ENCODE measurements at regions not wholly inside any gene's neighbourhood (a gene's known extent, or its start where the extent isn't known, plus 50 kb on each side); places are given as distances from the start of the nearest gene placed in this dataset.

DNA sequence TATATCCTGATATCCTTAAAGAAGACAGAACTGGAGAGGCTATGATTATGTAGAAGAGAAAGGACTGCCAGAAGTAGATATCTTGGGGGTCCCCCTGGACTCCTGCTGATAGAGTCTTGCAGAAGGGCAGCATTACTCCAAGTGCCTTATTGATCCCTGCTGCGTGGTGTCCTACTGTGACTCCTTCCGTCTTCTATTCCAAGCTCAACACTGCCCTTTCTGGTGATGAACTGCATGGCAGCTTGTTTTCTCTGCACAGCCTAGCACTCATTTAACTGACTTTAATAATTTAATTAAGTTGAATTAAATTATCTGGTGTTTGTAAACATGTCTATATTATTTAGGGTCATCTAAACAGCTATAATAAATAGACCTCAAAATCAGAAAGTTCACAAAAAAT is 194.1 kb upstream of the DSEL start:
- H3K27me3 ChIP-seq (ENCODE audit: control insufficient read depth in 4 of 4, insufficient read depth in 4 of 4, low read length in 3 of 4), result no peaks in the 10 kb centered on the region
- no peaks in the 10 kb centered on the region for H3K36me3 ChIP-seq (ENCODE audit: control insufficient read depth in 4 of 4, insufficient read depth in 3 of 4, low read depth in 1 of 4, low read length in 3 of 4)
- no peak for DNase-seq (ENCODE audit: low spot score)
- H3K4me3 ChIP-seq (ENCODE audit: low read depth in 1 of 3, low read length in 3 of 3), result no peak overlapping the region
- TF ChIP-seq, protein P1, sequence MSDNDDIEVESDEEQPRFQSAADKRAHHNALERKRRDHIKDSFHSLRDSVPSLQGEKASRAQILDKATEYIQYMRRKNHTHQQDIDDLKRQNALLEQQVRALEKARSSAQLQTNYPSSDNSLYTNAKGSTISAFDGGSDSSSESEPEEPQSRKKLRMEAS (IDR thresholded peaks at IDR 0.05), result no peak
- peak; percentile 81 to 86 for TF ChIP-seq RAD21 (IDR thresholded peaks at IDR 0.05)
- TF ChIP-seq, protein P2, sequence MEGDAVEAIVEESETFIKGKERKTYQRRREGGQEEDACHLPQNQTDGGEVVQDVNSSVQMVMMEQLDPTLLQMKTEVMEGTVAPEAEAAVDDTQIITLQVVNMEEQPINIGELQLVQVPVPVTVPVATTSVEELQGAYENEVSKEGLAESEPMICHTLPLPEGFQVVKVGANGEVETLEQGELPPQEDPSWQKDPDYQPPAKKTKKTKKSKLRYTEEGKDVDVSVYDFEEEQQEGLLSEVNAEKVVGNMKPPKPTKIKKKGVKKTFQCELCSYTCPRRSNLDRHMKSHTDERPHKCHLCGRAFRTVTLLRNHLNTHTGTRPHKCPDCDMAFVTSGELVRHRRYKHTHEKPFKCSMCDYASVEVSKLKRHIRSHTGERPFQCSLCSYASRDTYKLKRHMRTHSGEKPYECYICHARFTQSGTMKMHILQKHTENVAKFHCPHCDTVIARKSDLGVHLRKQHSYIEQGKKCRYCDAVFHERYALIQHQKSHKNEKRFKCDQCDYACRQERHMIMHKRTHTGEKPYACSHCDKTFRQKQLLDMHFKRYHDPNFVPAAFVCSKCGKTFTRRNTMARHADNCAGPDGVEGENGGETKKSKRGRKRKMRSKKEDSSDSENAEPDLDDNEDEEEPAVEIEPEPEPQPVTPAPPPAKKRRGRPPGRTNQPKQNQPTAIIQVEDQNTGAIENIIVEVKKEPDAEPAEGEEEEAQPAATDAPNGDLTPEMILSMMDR (IDR thresholded peaks at IDR 0.05; ENCODE audit: low read depth, low read length, missing input control), result peak; percentile 57
- TF ChIP-seq HNF4G (IDR thresholded peaks at IDR 0.05), result no peak
- peak in 1 of 2 donors; percentile 17 for TF ChIP-seq HNF4A (conservative IDR thresholded peaks at IDR 0.05)
- no peak overlapping the region for H3K9ac ChIP-seq (ENCODE audit: low read depth in 1 of 2, low read length in 2 of 2)
- H3K9me3 ChIP-seq (ENCODE audit: control insufficient read depth in 4 of 4, low read length in 3 of 4), result no peaks in the 10 kb centered on the region
- no peak overlapping the region for H3K27ac ChIP-seq (ENCODE audit: low read depth in 1 of 2, low read length in 2 of 2)
- WGBS, result 29% methylated on average over 2 of the region's 2 CpGs
- H3K4me1 ChIP-seq (ENCODE audit: control insufficient read depth in 4 of 4, insufficient read depth in 4 of 4, low read length in 3 of 4), result no peaks in the 10 kb centered on the region

DNA sequence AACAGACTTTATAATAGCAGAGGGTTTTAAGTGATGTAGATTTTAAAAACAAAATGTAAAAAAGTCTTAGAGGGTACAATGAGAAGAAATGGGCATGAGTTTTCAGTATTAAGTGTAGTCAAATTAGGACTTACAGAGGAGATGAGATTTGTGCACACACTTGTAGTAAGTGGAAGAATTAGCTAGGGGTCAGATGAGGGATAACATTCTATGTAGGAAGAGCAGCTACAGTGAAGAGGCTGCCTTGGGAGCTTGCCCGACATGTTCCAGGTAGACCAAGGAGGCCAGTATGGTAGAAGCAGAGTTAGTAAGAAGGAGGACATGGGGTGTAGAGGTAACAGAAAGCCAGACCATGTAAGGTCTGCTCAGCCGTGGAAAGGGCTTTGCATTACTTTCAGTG is 189.2 kb upstream of the DSEL start:
- H3K4me3 ChIP-seq (ENCODE audit: low read depth in 1 of 3, low read length in 3 of 3), result no peak overlapping the region
- WGBS, result 95% methylated on average over 2 of the region's 2 CpGs
- DNase-seq (ENCODE audit: low spot score), result no peak
- no peak overlapping the region for H3K9ac ChIP-seq (ENCODE audit: low read depth in 1 of 2, low read length in 2 of 2)
- H3K36me3 ChIP-seq (ENCODE audit: control insufficient read depth in 4 of 4, insufficient read depth in 3 of 4, low read depth in 1 of 4, low read length in 3 of 4), result no peaks in the 10 kb centered on the region
- TF ChIP-seq JUND (IDR thresholded peaks at IDR 0.05) (no peak), TAF1 (conservative IDR thresholded peaks at IDR 0.05) (no peak), HNF4A (conservative IDR thresholded peaks at IDR 0.05) (no peak), FOXA2 (IDR thresholded peaks at IDR 0.05) (no peak), FOXA1 (IDR thresholded peaks at IDR 0.05) (no peak), YY1 (IDR thresholded peaks at IDR 0.05) (no peak), RAD21 (IDR thresholded peaks at IDR 0.05) (no peak), RXRA (IDR thresholded peaks at IDR 0.05) (no peak), GABPA (IDR thresholded peaks at IDR 0.05 in 1 of 2, conservative IDR thresholded peaks at IDR 0.05 in 1 of 2) (no peak), NR2F2 (IDR thresholded peaks at IDR 0.05) (no peak), HNF4G (IDR thresholded peaks at IDR 0.05) (no peak), EGR1 (IDR thresholded peaks at IDR 0.05; ENCODE audit: low read depth in 2 of 2) (no peak)
- TF ChIP-seq, protein P3, sequence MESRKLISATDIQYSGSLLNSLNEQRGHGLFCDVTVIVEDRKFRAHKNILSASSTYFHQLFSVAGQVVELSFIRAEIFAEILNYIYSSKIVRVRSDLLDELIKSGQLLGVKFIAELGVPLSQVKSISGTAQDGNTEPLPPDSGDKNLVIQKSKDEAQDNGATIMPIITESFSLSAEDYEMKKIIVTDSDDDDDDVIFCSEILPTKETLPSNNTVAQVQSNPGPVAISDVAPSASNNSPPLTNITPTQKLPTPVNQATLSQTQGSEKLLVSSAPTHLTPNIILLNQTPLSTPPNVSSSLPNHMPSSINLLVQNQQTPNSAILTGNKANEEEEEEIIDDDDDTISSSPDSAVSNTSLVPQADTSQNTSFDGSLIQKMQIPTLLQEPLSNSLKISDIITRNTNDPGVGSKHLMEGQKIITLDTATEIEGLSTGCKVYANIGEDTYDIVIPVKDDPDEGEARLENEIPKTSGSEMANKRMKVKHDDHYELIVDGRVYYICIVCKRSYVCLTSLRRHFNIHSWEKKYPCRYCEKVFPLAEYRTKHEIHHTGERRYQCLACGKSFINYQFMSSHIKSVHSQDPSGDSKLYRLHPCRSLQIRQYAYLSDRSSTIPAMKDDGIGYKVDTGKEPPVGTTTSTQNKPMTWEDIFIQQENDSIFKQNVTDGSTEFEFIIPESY (IDR thresholded peaks at IDR 0.05), result no peak
- TF ChIP-seq, protein P1 (IDR thresholded peaks at IDR 0.05), result no peak
- TF ChIP-seq, protein P4, sequence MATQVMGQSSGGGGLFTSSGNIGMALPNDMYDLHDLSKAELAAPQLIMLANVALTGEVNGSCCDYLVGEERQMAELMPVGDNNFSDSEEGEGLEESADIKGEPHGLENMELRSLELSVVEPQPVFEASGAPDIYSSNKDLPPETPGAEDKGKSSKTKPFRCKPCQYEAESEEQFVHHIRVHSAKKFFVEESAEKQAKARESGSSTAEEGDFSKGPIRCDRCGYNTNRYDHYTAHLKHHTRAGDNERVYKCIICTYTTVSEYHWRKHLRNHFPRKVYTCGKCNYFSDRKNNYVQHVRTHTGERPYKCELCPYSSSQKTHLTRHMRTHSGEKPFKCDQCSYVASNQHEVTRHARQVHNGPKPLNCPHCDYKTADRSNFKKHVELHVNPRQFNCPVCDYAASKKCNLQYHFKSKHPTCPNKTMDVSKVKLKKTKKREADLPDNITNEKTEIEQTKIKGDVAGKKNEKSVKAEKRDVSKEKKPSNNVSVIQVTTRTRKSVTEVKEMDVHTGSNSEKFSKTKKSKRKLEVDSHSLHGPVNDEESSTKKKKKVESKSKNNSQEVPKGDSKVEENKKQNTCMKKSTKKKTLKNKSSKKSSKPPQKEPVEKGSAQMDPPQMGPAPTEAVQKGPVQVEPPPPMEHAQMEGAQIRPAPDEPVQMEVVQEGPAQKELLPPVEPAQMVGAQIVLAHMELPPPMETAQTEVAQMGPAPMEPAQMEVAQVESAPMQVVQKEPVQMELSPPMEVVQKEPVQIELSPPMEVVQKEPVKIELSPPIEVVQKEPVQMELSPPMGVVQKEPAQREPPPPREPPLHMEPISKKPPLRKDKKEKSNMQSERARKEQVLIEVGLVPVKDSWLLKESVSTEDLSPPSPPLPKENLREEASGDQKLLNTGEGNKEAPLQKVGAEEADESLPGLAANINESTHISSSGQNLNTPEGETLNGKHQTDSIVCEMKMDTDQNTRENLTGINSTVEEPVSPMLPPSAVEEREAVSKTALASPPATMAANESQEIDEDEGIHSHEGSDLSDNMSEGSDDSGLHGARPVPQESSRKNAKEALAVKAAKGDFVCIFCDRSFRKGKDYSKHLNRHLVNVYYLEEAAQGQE (IDR thresholded peaks at IDR 0.05), result no peak
- no peaks in the 10 kb centered on the region for H3K9me3 ChIP-seq (ENCODE audit: control insufficient read depth in 4 of 4, low read length in 3 of 4)
- no peak overlapping the region for H3K27ac ChIP-seq (ENCODE audit: low read depth in 1 of 2, low read length in 2 of 2)
- no peaks in the 10 kb centered on the region for H3K4me1 ChIP-seq (ENCODE audit: control insufficient read depth in 4 of 4, insufficient read depth in 4 of 4, low read length in 3 of 4)
- H3K27me3 ChIP-seq (ENCODE audit: control insufficient read depth in 4 of 4, insufficient read depth in 4 of 4, low read length in 3 of 4), result no peaks in the 10 kb centered on the region

All from liver (tissue), 8 donors.